ENCODE measurements at regions not wholly inside any gene's neighbourhood (a gene's known extent, or its start where the extent isn't known, plus 50 kb on each side); places are given as distances from the start of the nearest gene placed in this dataset.
"Not testable (repeated sequence)": the region's sequence is repeated elsewhere in the genome, so short reads cannot be mapped to it uniquely, and the experiment has no call there.

DNA sequence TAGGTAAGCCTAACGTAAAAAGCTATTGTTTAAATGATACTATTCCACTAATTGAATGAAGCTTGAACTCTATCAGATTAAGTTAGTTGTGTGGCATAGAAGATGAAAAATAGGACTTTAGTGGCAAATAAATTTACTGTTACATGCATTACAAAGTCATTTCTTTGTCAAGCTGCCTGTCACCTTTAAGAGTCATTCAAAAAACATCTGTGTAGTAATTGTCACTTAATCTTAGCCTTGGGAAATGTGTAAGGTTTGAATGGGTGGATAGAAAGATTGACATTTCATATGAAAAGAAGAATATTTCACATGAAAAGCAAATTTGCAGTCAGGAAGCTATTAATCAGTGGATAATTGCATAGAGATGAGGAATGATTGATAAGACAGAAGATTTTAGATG is 473.5 kb downstream of the DNAH5 start:
- DNase-seq, result no peak

DNA sequence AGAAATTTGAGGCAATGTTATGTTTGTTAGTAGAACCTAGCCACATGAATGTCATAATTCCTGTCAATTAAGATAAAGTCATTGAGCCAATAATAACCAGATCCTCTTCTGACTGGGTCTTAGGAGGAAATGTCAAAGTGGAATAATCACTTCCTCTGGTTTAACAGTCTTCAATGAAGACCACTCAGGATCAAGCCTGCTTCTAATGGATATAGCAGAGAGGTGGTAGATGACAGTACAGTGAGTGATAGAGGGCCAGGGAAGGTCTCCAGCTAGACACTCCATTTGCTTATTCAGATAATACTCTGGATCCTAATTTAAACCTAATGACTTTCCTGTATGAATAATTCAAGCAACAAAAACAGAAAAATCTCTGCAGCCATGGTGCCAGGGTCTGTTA is 474.2 kb downstream of the DNAH5 start:
- no peak for DNase-seq

DNA sequence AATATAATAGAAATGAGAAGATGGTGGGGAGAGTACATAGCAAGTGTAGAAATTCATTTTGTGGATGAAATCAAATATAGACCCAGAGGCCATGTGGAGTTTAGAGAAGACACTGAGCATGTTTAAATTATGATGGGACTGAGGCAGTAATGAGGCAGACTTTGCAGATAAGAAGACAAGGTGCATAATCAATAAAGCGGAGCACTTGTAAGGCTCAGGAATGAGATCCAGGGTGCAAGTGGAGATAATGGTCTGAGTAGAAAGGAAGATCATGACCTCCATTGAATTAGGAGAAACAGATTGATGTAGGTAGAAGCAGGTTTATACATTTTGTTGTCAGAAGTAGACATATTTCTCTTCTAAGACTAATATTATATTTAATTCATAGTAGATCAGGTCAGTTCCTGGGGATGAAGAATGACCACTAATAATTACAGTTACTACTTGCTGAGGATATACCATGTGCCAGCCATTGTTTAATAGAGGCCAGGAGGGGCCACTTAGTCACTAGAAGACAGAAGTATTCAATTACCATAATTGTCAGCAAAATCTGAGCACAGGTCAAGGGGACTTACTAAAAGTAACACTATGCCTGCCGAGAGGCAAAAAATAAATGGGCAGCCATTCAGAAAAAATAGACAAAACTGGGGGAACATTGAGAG is 479.8 kb downstream of the DNAH5 start:
- no peak for DNase-seq

DNA sequence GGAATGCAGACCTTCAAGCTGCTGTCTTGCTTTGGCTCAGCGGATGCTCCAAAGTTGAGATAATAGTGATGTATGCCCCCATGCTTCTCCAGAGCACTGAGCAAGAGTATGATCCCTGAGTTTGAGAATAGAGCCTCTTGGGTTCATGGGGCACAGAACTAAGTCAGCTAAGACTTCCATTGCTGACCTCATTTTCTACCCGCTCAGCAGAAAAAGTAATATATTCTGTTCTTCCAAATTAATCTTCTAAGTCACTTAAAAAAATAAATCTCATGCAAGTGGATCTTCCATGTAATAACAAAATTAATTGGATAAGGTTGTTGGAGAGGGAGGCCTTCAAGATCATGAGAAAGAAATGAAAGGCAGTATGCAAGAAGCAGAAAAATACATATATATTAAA is 483.9 kb downstream of the DNAH5 start:
- DNase-seq, result no peak

DNA sequence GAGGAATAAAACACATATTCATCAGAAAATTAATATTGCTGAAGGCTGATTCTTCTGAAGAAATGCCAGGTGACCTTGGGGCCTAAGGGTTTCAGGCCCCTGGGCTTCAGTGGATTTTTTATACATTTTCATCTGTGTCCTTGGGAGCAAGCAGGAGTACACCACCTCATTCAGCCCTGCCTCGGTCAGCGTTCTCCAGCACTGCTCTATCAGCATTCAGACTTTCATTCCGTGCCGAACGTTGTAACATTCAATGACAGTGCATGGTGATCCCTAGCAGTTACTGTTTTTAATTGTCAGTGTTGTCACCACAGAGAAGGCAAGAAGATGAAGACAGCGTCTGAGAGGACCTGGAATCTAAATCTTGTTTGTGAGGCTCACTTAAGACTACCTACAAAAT is 490.4 kb downstream of the DNAH5 start:
- DNase-seq, result no peak

DNA sequence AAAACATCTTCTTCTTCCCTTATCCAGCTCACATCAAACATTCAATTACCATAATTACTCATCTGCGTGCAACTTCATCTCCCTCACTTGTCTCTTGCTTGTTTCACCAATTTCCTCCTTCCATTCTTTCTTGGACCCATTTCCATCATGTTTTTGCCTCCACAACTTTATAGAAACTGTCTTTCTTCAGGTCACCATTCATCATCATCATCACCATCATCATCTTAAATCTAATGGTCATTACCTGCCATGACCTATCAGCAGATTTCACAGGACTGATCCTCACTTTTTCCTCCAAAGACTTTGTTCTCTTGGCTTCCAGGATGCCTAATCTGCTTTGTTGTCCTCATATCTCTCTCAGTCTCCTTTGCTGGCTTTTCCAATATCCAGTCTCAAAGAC is 495.6 kb downstream of the DNAH5 start:
- no peak for DNase-seq

DNA sequence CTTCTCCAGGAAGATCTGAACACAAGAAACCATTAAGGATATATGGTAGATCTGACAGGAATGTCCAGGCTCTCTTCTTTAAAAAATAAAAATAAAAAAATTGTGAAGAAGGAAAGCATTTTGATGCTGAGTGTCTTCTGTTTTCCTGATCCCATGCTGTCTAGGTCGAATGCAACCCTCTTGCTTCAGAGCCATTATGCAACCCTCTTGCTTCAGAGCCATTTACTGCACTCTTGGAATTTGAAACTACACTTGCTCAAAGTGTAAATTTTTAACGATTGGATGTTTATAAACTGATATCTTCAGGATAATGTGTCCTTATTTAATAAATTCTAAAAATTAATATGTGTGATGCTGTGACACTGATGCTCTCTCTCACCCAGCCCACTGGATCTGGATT is 505.1 kb downstream of the DNAH5 start:
- no peak for DNase-seq

DNA sequence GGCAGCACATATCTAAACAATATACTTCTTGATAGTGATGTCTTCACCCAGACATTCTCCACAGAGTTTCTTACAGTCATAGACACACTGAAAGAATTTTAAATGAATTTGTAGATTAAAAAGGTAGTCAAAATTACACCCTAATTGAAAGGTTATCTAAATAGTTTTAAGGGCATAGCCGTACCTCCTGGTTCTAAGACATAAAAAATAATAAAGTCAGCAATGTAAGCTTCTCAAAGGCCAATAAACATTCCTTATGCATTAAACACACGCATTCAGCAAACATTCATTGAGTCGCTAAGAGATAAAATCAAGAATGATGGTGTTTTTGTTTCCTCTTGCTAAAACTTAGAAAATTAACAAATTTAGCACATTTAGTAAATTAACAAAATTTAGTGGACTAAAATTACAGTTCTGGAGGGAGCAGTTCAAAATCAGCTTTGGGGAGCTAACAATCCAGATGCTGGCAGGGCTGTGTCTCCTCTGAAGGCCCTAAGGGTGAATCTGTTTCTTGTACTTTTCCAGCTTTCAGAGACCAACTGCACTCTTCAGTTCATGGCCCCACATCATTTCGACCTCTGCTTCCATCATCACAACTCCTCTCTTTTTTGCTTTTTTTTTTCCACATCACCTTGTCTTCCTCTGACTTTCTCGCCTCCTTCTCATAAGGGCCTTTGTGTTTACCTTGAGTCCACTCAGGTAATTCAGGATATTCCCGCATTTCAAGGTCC is 516.5 kb downstream of the DNAH5 start:
- DNase-seq, result no peak

DNA sequence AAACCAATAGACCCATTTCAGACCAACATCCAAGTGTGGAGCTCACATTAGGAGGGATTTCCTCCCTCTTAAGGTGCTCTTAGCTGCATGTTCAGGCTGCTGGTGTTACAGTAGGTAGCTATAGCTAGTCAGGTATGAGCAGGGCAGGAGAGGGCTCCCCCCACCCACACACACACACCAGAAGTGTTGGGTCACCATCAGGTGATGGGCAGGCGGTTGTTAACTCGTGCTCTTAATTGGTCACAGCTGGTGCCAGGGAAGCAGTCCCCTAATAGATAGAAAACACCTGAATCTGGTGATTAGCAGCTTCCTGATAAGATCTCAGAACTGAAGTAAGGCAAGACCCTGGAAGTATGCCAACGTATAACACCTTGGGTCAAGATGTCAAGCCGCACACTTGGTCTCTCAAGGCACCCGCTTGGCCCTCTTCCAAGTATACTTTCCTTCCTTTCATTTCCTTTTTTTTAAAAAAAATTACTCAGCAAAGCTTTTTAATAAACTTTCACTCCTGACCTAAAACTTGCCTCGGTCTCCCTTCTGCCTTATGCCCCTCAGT is 532.4 kb downstream of the DNAH5 start:
- no peak for DNase-seq

DNA sequence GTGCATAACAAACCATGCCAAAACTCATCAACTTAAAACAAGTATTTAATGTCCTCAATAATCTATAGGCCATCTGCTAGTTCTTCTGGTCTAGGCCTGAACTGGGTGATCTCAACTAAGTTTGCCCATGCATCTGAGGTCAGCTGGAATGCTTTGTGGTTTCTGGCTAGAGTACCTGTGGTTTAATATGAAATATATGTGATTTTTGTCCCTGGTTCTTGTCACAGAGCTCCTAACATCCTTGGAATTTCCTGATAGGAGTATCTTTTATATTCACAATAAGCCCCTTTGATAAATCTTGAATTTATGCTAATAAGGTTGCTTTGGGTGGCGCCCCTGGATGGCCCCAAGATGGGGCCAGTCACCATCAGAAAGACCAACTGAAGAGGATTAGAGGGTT is 535.9 kb downstream of the DNAH5 start:
- no peak for DNase-seq

DNA sequence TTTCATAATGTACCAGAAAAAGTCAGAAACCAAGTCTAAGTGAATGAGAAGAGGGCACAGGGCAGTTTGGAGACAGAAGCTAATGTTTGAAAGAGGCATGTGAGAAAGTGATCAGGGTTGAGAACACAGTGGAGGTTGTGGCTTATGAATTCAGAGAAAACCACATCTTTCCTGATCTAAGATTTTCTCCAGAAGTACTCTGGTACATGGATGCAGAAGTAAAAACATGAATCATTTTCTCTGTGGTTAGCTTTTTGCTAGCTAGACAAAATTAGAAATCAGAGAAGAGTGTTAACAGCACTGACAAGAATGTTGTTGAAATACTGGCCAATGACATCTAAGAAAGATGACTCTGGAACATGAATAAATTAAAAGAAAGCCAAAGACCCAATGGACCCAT is 541.1 kb downstream of the DNAH5 start:
- no peak for DNase-seq

DNA sequence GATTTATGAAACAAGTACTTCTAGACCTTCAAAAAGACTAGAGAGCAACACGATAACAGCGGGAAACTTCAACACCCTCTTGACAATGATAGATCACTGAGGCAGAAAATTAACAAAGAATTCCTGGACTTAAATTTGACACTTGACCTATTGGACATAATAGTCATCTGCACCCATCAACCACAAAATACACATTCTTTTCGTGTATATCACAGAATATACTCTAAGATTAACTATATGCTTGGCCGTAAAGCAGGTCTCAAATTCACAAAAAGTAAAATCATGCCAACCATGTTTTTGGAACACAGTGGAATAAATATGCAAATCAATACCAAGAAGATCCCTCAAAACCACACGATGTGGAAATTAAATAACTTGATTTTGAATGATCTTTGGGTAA is 559.4 kb downstream of the DNAH5 start:
- no peak for DNase-seq

DNA sequence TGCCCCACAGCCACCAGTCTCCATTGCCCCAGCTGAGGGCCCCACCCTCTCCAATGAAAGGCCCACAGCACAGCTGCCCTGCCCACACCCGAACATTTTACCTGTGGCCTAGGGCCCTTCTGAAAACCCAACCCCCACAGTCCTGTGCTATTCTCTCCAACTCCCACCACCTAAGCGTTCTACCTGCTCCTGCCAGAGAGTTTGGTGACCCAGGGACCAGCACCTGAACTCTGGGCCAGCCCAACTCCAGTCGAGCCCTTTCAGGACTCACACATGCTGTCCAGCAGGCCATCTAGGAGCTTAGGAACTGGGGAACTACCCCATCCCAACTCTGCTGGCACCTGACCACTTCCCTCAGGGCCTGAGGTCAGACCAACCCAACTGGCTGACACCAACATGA is 562.3 kb downstream of the DNAH5 start:
- DNase-seq, result no peak

DNA sequence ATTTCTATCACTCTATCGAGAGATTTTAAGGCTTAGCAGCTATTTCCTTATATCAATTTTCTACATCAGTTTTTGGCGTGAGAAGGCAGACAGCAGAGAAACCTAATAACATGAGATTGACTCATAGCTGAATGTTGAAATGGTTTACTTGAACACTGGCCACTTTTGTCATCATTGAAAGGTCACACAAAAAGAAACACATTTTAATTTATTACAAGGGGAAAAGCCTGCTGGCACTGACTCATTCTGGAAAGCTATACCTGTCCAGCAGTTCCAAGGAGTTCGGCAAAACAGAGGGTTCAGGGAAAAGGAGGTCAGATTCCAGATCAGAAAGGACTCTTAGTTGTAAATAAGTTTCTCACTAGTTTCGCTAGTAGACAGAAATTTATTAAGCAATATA is 566.4 kb downstream of the DNAH5 start:
- DNase-seq, result no peak

DNA sequence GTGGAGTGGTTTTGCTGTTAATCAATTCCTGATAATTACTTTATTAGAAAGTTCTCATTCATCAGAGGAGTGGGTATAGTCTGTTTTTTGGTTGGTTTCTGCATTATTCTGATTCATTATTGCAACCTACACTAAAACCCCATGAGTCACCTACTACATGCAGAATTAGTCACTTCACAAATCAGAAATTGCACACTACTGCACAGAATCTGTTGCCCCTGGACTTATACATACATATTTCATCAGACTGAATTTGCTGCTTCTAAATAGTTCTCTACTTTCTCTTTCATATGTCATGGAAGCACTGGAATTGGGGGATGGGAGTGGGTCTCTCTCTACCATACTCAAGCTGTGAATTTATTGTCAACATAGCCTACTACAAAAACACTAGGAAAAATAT is 585.1 kb downstream of the DNAH5 start:
- DNase-seq, result no peak

DNA sequence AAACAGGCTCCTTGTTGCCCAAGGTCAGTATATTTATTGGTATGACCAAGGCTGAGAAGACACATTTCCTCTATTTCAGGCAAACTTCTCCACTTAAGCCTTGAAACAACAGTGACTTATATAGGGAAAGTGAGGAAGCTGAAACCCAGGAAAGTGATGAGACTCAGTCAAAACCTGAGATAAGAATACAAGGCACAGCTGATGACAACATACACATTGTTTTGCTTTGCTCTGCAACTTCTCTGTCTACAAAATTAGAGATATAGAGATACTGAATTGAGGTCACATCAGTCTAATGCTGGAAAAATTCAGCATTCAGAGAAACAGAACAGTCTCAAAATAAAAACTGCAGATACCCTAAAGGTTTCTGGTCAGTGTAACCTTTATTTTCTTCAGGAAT is 586.1 kb downstream of the DNAH5 start:
- no peak for DNase-seq

DNA sequence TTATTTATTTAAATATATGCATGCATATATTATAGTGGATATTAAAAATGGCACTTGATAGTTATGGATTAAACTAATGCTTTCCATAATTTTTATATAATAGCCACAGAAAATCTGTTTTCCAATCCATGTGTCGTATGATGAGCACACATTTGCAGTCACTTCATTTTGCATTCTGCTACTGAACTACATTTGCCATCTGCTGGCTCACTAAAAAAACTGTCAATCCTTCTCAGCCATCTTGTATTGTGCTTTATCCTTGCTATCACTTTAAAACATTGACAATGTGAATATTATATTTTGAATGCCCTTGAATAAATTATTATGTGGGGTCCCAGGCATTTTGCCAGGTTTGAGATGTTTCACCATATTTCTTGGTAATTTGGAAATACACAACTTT is 586.6 kb downstream of the DNAH5 start:
- no peak for DNase-seq

DNA sequence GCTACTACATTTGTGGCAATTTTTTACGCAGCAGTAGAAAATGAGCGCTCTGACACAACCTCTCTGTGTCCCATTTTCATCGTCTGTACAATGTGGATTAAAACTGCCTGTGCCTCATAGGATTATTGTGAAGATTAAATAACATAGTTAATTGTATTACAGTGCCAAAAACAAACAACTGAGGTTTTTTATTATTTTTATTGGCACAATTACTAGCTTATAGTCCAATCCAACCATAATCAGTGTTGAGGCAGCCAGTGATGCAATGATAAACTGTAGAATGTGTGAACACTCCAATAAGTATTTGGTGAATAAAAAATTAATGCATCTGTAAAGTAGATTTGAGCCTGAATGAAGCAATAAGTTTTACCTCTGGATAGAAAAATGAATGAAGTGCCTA is 588.3 kb downstream of the DNAH5 start:
- no peak for DNase-seq

DNA sequence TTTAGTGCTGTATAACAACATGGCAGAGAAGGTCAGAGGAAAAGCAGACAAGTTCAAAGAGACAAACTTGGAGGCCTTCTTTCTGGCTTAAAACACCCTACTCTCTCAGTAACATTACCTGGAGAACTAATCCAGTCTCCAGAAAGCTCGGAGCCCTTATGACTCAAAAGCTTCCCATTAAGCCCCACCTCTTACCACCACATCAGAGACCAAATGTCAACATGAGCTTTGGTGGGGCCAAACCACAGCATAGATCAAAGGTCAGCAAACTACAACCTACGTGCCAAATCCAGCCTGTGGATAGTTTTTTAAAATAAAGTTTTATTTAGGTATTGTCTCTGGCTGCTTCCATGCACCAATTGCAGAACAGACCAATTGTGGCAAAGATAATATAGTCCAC is 589.9 kb downstream of the DNAH5 start:
- no peak for DNase-seq

DNA sequence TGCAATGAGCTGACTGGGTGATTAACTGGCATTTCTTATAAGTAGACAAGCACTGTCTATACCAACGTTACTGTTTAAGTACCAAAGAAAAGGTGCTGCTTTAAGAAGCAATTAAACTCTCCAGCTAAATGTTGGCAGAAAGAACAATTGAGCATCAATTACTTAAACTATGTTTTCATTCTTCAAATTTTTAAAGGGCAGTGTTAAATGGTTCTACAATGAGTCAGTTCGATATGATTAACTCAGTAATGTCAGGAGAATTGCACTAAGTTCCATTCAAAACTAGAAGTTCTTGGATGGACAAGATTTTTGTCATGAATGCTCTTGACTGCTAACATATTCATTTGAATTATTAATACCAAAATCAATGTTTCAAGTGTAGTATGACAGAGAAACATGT is 593.7 kb downstream of the DNAH5 start:
- DNase-seq, result no peak

DNA sequence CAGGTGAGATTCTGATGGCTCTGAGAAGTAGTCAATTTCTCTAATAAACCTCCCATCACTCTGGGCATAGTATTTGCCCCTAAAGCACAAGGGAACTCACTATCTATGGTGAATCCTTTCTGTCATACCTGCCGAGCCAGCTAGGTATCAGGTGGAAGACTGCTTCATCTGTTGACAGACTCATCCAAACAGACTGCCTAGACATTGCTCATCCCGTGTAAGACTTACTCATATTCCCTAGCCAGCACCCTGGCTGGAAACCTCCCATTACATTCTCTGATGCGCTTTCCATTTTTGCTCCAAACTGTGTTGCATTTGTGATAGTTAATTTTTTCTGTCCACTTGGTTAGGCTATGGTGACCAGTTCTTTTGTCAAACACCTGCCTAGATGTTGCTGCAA is 595.9 kb downstream of the DNAH5 start:
- no peak for DNase-seq

DNA sequence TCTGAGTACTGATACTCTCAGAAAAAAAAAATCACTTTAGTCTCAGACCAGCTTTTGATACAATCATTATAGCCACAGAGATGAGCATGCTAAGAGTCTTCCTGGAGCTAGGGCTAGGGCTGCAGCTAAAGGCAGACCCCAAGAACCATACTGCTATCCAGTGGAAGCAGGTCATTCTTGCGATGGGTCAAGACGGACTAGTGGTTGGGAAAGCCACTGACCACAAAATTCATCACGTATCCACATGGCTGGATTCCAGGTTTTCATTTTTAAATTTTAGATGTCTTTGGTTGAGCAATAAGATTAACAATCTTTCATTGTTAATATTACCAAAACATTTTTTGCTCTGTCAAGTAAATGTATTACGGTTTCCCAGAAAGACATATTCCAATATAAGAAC is 598.1 kb downstream of the DNAH5 start:
- DNase-seq, result no peak

DNA sequence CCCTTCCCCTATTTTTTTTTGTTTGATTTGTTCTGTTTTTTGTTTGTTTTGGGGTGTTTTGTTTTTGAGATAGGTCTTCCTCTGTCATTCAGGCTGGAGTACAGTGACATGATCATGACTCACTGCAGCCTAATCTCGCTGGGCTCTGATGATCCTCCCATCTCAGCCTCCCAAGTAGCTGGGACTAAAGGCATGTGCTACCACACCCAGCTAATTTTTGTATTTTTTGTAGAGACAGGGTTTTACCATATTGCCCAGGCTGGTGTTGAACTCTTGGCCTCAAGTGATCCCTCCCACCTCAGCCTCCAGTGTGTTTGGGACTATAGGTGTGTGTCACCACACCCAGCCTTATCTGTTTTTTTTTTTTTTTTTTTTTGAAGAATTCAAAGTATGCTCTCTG is 605.4 kb downstream of the DNAH5 start:
- no peak for DNase-seq

DNA sequence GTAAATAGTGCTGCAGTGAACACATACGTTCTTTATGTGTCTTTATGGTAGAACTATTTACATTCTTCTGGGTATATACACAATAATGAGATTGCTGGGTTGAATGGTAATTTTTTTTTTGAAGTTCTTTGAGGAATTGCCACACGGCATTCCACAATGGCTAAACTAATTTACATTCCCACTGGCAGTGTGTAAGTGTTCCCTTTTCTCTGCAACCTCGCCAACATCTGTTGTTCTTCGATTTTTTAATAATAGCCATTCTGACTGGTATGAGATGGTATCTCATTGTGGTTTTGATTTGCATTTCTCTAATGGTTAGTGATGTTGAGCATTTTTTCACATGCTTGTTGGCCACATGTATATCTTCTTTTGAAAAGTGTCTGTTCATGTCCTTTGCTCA is 609.5 kb downstream of the DNAH5 start:
- DNase-seq, result not testable (repeated sequence)

DNA sequence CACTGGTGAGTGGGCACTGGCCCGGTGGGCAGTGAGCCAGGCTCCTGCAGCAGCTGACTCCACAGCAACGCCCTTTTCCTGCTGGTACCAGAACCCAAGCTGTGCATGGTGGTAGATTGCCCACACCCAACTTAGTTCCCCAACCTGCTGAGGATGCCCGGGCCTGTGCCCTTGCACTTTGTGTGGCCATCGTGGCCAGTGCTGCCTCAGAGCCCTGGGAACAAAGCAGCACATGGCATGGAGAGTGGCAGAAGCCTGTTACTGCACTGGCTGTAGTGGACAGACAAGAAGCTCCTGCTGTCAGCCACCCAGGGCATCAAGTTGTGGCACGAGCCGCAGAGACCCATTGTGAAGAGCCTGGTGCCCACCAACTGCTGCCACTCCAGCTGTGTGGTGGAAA is 612.9 kb downstream of the DNAH5 start:
- no peak for DNase-seq
